ENCODE measurements at regions not wholly inside any gene's neighbourhood (a gene's known extent, or its start where the extent isn't known, plus 50 kb on each side); places are given as distances from the start of the nearest gene placed in this dataset.
A peak's percentile ranks its signal among the peaks of the same experiment; 100 is the strongest.

DNA sequence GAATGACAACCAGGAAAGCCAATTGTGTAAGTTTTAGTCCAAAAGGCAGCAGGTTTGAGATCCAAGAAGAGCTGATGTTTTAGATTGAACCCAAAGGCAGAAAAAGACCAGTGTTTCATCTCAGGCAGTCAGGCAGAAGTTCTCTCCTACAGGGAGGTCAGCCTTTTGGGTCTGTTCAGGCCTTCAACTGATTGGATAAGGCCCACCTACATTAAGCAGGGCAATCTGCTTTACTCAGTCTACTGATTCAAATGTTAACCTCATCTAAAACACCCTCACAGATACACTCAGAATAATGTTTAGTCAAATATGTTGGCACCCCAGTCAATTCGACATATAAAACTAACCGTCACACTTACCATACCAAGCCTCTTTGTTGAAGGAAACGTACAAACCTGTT is 134.2 kb upstream of the NEIL3 start:
- DNase-seq (ENCODE audit: low read depth in 1 of 2, low spot score in 1 of 2) = no peak
- TF ChIP-seq, protein P1, sequence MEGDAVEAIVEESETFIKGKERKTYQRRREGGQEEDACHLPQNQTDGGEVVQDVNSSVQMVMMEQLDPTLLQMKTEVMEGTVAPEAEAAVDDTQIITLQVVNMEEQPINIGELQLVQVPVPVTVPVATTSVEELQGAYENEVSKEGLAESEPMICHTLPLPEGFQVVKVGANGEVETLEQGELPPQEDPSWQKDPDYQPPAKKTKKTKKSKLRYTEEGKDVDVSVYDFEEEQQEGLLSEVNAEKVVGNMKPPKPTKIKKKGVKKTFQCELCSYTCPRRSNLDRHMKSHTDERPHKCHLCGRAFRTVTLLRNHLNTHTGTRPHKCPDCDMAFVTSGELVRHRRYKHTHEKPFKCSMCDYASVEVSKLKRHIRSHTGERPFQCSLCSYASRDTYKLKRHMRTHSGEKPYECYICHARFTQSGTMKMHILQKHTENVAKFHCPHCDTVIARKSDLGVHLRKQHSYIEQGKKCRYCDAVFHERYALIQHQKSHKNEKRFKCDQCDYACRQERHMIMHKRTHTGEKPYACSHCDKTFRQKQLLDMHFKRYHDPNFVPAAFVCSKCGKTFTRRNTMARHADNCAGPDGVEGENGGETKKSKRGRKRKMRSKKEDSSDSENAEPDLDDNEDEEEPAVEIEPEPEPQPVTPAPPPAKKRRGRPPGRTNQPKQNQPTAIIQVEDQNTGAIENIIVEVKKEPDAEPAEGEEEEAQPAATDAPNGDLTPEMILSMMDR (IDR thresholded peaks at IDR 0.05; ENCODE audit: low read depth, low read length) = no peak
- Histone ChIP-seq H3K4me1 (ENCODE audit: low read depth) (no peaks in the 10 kb centered on the region), H3K9me3 (ENCODE audit: low read depth) (no peaks in the 10 kb centered on the region), H3K27ac (no peak overlapping the region), H3K27me3 (no peaks in the 10 kb centered on the region), H3K4me3 (no peak overlapping the region), H3K36me3 (no peaks in the 10 kb centered on the region)

DNA sequence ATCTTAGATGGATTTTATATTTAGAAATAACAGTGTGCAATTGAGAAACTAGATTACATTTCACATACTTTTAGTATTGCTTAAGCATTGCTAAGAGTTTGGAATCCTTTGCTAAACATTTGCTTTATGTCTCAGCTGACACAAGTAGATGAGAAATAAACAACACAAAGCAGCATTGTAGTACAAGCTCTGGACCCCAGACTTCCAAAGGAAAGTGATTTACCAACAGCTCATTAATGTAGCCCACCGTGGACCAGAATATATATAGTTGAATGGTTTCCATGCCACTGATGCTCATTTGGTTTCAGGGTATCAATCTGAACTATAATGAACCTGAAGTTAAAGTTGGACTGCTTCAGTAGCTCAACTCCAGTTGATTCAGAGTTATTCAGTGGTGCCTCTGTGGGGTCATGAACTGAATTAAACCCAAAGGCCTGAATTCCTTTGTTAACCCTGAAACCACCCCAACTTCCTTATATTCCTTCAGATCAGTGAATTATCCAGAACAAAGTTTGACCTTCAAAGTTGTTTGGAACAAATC is 132.1 kb upstream of the NEIL3 start:
- Histone ChIP-seq H3K9me3 (ENCODE audit: low read depth) (no peaks in the 10 kb centered on the region), H3K4me1 (ENCODE audit: low read depth) (no peaks in the 10 kb centered on the region), H3K4me3 (no peak overlapping the region), H3K36me3 (no peaks in the 10 kb centered on the region), H3K27ac (no peak overlapping the region), H3K27me3 (no peaks in the 10 kb centered on the region)
- TF ChIP-seq, protein P1 (IDR thresholded peaks at IDR 0.05; ENCODE audit: low read depth, low read length) = no peak
- DNase-seq (ENCODE audit: low read depth in 1 of 2, low spot score in 1 of 2) = peak in 1 of 2 donors; percentile 68

DNA sequence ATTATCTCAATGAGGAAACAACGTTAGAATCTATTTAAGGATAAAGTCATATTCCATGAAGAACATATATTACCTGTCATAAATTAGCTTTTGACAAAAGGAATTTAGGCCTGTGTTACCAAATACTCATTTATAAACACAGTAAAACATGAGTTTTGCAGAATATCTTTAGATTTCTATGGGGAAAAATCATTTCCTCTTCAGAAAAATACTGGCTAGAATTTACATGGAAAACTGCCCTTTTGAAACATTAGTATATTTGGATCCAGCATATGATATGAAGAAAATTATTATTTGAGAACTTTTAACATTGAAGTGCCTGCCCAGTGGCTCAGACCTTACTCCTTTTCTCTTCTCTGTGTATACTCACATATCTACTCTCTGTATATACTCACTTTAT is 131.4 kb upstream of the NEIL3 start:
- Histone ChIP-seq H3K27ac (no peak overlapping the region), H3K36me3 (no peaks in the 10 kb centered on the region), H3K27me3 (no peaks in the 10 kb centered on the region), H3K9me3 (ENCODE audit: low read depth) (no peaks in the 10 kb centered on the region), H3K4me1 (ENCODE audit: low read depth) (no peaks in the 10 kb centered on the region), H3K4me3 (no peak overlapping the region)
- no peak for DNase-seq (ENCODE audit: low read depth in 1 of 2, low spot score in 1 of 2)
- TF ChIP-seq, protein P1 (IDR thresholded peaks at IDR 0.05; ENCODE audit: low read depth, low read length) = no peak

DNA sequence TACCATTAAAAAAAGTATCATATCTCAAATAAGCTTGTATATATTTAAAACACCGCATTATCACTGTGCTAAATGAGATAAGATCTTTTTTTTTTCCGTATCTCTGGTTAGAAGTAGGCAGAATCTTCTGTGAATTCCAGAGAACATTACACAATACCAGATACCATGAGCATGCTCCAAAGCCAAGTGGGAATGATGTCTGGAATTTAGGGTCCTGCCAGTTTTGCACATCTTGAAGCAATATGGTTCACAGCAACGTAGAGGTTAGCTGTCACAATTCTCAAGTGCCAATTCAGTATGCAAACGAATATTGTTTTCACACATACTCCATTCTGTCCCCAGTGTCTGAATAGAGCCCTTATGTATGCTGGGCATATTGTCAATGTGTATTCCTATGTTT is 127.5 kb upstream of the NEIL3 start:
- DNase-seq (ENCODE audit: low read depth in 1 of 2, low spot score in 1 of 2) = peak in 1 of 2 donors; percentile 60
- H3K27ac ChIP-seq = no peak overlapping the region
- no peak overlapping the region for H3K4me3 ChIP-seq
- TF ChIP-seq, protein P1 (IDR thresholded peaks at IDR 0.05; ENCODE audit: low read depth, low read length) = no peak
- no peaks in the 10 kb centered on the region for H3K9me3 ChIP-seq (ENCODE audit: low read depth)
- no peaks in the 10 kb centered on the region for H3K27me3 ChIP-seq
- H3K36me3 ChIP-seq = no peaks in the 10 kb centered on the region
- no peaks in the 10 kb centered on the region for H3K4me1 ChIP-seq (ENCODE audit: low read depth)

DNA sequence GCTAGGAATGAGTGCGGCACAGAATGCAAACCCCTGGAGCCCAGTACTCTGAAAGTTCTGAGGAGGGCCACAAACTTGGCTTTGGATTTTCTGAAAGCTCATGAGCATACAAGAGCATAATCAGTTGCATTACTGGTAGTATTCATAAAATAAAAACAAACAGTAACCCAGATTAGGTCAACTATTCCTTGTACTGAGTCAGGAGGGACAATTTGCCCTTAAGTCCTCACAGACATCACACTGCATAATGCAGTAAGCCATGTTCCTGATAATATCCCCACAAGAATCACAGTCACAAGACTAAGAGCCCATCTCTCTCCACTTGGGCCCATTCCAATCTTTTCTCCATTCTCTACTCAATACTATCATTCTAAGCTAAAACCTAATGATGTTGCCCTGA is 126.9 kb upstream of the NEIL3 start:
- no peak for DNase-seq (ENCODE audit: low read depth in 1 of 2, low spot score in 1 of 2)
- Histone ChIP-seq H3K4me1 (ENCODE audit: low read depth) (no peaks in the 10 kb centered on the region), H3K27ac (no peak overlapping the region), H3K4me3 (no peak overlapping the region), H3K9me3 (ENCODE audit: low read depth) (no peaks in the 10 kb centered on the region), H3K36me3 (no peaks in the 10 kb centered on the region), H3K27me3 (no peaks in the 10 kb centered on the region)
- TF ChIP-seq, protein P1 (IDR thresholded peaks at IDR 0.05; ENCODE audit: low read depth, low read length) = no peak

DNA sequence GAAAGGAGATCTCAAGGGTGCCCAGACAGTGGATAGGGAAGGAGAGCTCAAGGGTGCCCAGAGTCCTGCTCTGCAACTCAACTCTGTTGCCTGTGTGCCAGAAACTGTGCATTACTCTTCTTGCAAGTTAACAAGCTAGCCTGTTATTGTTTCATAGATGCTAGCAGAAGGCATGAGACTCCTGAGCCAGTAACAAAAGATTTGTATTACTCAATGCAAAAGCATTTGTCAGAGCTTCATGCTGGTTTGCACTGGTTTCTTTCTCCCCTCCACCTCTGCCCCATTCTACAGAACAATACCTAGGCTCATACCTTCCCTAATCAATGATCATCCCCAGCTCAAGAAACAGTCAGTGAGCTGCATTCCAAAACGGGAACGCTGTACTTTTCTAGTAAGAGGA is 124.5 kb upstream of the NEIL3 start:
- H3K9me3 ChIP-seq (ENCODE audit: low read depth) = no peaks in the 10 kb centered on the region
- no peaks in the 10 kb centered on the region for H3K4me1 ChIP-seq (ENCODE audit: low read depth)
- DNase-seq (ENCODE audit: low read depth in 1 of 2, low spot score in 1 of 2) = peak in 1 of 2 donors; percentile 12
- TF ChIP-seq, protein P1 (IDR thresholded peaks at IDR 0.05; ENCODE audit: low read depth, low read length) = no peak
- no peak overlapping the region for H3K27ac ChIP-seq
- no peaks in the 10 kb centered on the region for H3K27me3 ChIP-seq
- H3K36me3 ChIP-seq = no peaks in the 10 kb centered on the region
- no peak overlapping the region for H3K4me3 ChIP-seq
